ENCODE measurements at regions not wholly inside any gene's neighbourhood (a gene's known extent, or its start where the extent isn't known, plus 50 kb on each side); places are given as distances from the start of the nearest gene placed in this dataset.
"Not testable (repeated sequence)": the region's sequence is repeated elsewhere in the genome, so short reads cannot be mapped to it uniquely, and the experiment has no call there.

DNA sequence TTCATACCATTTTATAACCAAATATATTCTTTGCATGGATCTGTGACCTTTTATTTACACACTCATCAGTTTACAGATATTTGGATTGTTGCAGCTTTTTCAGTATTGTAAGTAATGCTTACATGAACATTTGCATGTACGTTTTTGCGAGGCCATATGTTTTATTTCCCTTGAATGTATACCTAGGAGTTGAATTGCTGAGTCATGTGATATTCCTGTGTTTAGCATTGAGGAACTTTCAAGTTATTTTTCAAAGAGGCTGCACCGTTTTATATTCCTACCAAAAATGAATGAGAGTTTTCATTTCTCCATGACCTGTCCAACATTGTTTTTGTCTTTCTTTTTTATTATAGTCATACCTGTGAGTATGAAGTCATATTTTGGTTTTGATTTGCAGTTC lies 392.1 kb downstream of the CNTNAP4 start:
- Mint-ChIP-seq H3K4me1 (ENCODE audit: low read depth) (no peaks in the 10 kb centered on the region), H3K4me3 (ENCODE audit: low read depth) (no peak overlapping the region), H3K27ac (no peak overlapping the region), H3K36me3 (ENCODE audit: low read depth) (no peaks in the 10 kb centered on the region), H3K27me3 (ENCODE audit: low read depth) (no peaks in the 10 kb centered on the region), H3K9me3 (no peaks in the 10 kb centered on the region)
- DNase-seq (ENCODE audit: low spot score): no peak
- intact Hi-C loops (cut with micrococcal nuclease): no loop called here

DNA sequence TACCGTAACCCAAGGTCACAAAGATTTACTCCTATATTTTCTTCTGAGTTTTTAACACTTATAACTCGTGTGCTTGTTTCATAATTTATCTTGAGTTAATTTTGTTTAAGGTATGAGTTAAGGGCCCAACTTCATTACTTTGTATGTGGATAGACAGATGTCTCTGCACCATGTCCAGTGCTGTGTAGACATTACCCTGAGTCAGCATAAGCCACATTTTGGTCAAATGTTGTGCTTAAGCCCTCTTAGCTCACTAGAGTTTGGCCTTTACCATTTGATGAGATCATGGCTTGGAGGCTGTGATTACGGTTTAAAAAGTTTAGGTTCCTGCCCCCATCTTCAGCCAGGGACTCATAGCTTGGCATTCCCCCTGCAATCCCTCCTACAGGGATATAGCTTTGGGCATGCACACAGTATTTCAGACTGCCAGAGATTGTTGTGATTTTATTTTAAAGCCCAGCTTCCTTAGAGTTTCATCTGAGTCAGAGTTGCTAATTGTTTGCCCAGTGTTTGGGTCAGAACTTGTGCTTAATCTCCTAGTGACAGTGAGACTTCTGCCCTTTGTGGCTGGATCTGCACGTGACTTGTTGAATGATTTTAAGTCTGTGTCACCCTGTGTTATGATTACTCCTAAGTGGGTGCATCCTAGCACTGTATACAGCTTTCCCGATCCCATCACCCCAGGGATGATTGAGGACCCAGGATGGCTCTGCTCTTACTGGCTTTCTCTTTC lies 393.1 kb downstream of the CNTNAP4 start:
- H3K27me3 Mint-ChIP-seq (ENCODE audit: low read depth): no peaks in the 10 kb centered on the region
- H3K9me3 Mint-ChIP-seq: no peaks in the 10 kb centered on the region
- intact Hi-C loops (cut with micrococcal nuclease): no loop called here
- DNase-seq (ENCODE audit: low spot score): no peak
- no peaks in the 10 kb centered on the region for H3K36me3 Mint-ChIP-seq (ENCODE audit: low read depth)
- no peak overlapping the region for H3K27ac Mint-ChIP-seq
- no peaks in the 10 kb centered on the region for H3K4me1 Mint-ChIP-seq (ENCODE audit: low read depth)
- no peak overlapping the region for H3K4me3 Mint-ChIP-seq (ENCODE audit: low read depth)

- H3K27ac Mint-ChIP-seq: no peak overlapping the region
These were observed 399.2 kb downstream of the CNTNAP4 start for GRCh38 chr16:76676356-76676755.

DNA sequence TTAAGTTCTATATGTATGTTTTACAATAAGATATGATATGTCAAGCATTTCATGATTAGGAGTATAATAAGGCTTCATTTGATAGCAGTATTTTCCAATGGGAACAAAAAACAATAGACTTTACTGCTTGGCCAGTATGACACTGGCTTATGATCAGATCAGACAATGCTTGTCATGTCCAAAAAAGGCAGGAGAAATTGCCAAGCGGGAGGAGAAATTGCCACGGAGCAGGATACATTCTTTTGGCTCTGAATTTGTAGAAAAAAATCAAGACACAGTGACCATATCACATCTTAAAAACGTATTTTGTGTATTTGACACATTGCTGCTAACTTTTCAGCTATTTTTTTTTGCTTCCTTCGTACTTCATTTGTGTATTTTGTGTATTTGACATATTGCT lies 404.1 kb downstream of the CNTNAP4 start:
- Mint-ChIP-seq H3K9me3 (peaks cover 4% of the 10 kb centered on the region), H3K4me1 (ENCODE audit: low read depth) (no peaks in the 10 kb centered on the region), H3K27me3 (ENCODE audit: low read depth) (no peaks in the 10 kb centered on the region), H3K27ac (no peak overlapping the region), H3K4me3 (ENCODE audit: low read depth) (no peak overlapping the region), H3K36me3 (ENCODE audit: low read depth) (no peaks in the 10 kb centered on the region)
- intact Hi-C loops (cut with micrococcal nuclease): no loop called here
- no peak for DNase-seq (ENCODE audit: low spot score)

More at GRCh38 chr16:76676356-76676755, 399.2 kb downstream of the CNTNAP4 start:
- no peaks in the 10 kb centered on the region for H3K4me1 Mint-ChIP-seq (ENCODE audit: low read depth)
- intact Hi-C loops (cut with micrococcal nuclease): no loop called here
- H3K4me3 Mint-ChIP-seq (ENCODE audit: low read depth): no peak overlapping the region
- no peaks in the 10 kb centered on the region for H3K36me3 Mint-ChIP-seq (ENCODE audit: low read depth)
- no peaks in the 10 kb centered on the region for H3K27me3 Mint-ChIP-seq (ENCODE audit: low read depth)
- DNase-seq (ENCODE audit: low spot score): no peak
- no peaks in the 10 kb centered on the region for H3K9me3 Mint-ChIP-seq

- H3K27me3 Mint-ChIP-seq (ENCODE audit: low read depth): no peaks in the 10 kb centered on the region
- no peaks in the 10 kb centered on the region for H3K4me1 Mint-ChIP-seq (ENCODE audit: low read depth)
- H3K36me3 Mint-ChIP-seq (ENCODE audit: low read depth): no peaks in the 10 kb centered on the region
- DNase-seq (ENCODE audit: low spot score): no peak
- intact Hi-C loops (cut with micrococcal nuclease): no loop called here
- H3K4me3 Mint-ChIP-seq (ENCODE audit: low read depth): no peak overlapping the region
- no peak overlapping the region for H3K27ac Mint-ChIP-seq
- H3K9me3 Mint-ChIP-seq: peaks cover 4% of the 10 kb centered on the region
These were observed 405.9 kb downstream of the CNTNAP4 start for GRCh38 chr16:76683051-76683450.

- H3K27ac Mint-ChIP-seq: no peak overlapping the region
- H3K36me3 Mint-ChIP-seq (ENCODE audit: low read depth): no peaks in the 10 kb centered on the region
- H3K27me3 Mint-ChIP-seq (ENCODE audit: low read depth): no peaks in the 10 kb centered on the region
- DNase-seq (ENCODE audit: low spot score): no peak
- peaks cover 14% of the 10 kb centered on the region for H3K9me3 Mint-ChIP-seq
- intact Hi-C loops (cut with micrococcal nuclease): no loop called here
- no peak overlapping the region for H3K4me3 Mint-ChIP-seq (ENCODE audit: low read depth)
- no peaks in the 10 kb centered on the region for H3K4me1 Mint-ChIP-seq (ENCODE audit: low read depth)
These were observed 419.7 kb downstream of the CNTNAP4 start for GRCh38 chr16:76696876-76697275.

GRCh38 chr16:76705892-76706291 lies 428.7 kb downstream of the CNTNAP4 start:
- intact Hi-C loops (cut with micrococcal nuclease): no loop called here
- no peaks in the 10 kb centered on the region for H3K36me3 Mint-ChIP-seq (ENCODE audit: low read depth)
- H3K4me1 Mint-ChIP-seq (ENCODE audit: low read depth): no peaks in the 10 kb centered on the region
- H3K9me3 Mint-ChIP-seq: peaks cover 12% of the 10 kb centered on the region
- H3K27ac Mint-ChIP-seq: no peak overlapping the region
- no peak for DNase-seq (ENCODE audit: low spot score)
- H3K4me3 Mint-ChIP-seq (ENCODE audit: low read depth): no peak overlapping the region
- no peaks in the 10 kb centered on the region for H3K27me3 Mint-ChIP-seq (ENCODE audit: low read depth)

GRCh38 chr16:76713191-76713590 lies 436.0 kb downstream of the CNTNAP4 start:
- peaks cover 24% of the 10 kb centered on the region for H3K9me3 Mint-ChIP-seq
- no peaks in the 10 kb centered on the region for H3K27me3 Mint-ChIP-seq (ENCODE audit: low read depth)
- intact Hi-C loops (cut with micrococcal nuclease): no loop called here
- no peak overlapping the region for H3K4me3 Mint-ChIP-seq (ENCODE audit: low read depth)
- no peaks in the 10 kb centered on the region for H3K36me3 Mint-ChIP-seq (ENCODE audit: low read depth)
- H3K27ac Mint-ChIP-seq: no peak overlapping the region
- no peak for DNase-seq (ENCODE audit: low spot score)
- no peaks in the 10 kb centered on the region for H3K4me1 Mint-ChIP-seq (ENCODE audit: low read depth)

DNA sequence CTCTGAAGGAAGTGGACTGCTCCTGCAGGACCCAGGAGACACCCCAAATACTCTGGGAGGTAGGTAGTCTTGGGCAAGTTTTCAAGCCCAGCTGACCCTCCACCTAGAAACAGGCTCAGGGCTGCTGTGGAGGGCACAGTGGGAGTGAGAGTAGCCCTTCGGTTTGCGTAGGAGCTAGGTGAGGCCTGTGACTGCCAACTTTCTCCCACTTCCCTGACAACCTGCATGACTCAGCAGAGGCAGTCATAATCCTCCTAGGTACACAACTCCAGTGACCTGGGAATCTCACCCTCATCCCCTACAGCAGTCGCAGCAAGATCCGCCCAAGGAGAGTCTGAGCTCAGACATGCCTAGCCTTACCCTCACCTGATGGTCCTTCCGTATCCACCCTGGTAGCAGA lies 439.1 kb downstream of the CNTNAP4 start:
- H3K27ac Mint-ChIP-seq; intact Hi-C loops (cut with micrococcal nuclease); H3K27me3 Mint-ChIP-seq (ENCODE audit: low read depth); H3K4me1 Mint-ChIP-seq (ENCODE audit: low read depth); H3K4me3 Mint-ChIP-seq (ENCODE audit: low read depth); H3K36me3 Mint-ChIP-seq (ENCODE audit: low read depth); DNase-seq (ENCODE audit: low spot score): not testable (repeated sequence)
- peaks cover 33% of the 10 kb centered on the region for H3K9me3 Mint-ChIP-seq

GRCh38 chr16:76724181-76724580 lies 447.0 kb downstream of the CNTNAP4 start:
- DNase-seq (ENCODE audit: low spot score): no peak
- H3K36me3 Mint-ChIP-seq (ENCODE audit: low read depth): no peaks in the 10 kb centered on the region
- H3K9me3 Mint-ChIP-seq: peaks cover 17% of the 10 kb centered on the region
- no peaks in the 10 kb centered on the region for H3K4me1 Mint-ChIP-seq (ENCODE audit: low read depth)
- no peak overlapping the region for H3K27ac Mint-ChIP-seq
- H3K27me3 Mint-ChIP-seq (ENCODE audit: low read depth): no peaks in the 10 kb centered on the region
- intact Hi-C loops (cut with micrococcal nuclease): no loop called here
- H3K4me3 Mint-ChIP-seq (ENCODE audit: low read depth): no peak overlapping the region

DNA sequence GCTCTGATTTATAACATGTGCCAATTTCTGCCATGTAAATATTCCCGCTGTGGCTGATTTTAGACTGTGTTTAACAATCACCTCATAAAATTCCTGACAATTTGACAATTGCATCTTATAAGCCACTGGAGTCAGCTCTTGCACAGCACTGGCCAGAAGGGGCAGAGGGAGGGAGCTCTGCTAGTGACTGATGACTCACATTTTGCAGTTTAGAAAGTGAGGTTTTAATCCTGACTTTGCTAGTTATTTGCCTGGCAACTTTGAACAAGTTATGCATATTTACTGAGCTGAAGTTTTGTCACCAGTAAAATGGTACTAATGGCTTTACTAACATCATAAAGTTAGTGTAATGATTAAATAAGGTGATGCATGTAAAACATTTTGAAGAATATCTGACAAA lies 452.3 kb downstream of the CNTNAP4 start:
- no peaks in the 10 kb centered on the region for H3K4me1 Mint-ChIP-seq (ENCODE audit: low read depth)
- intact Hi-C loops (cut with micrococcal nuclease): no loop called here
- H3K36me3 Mint-ChIP-seq (ENCODE audit: low read depth): no peaks in the 10 kb centered on the region
- H3K4me3 Mint-ChIP-seq (ENCODE audit: low read depth): no peak overlapping the region
- no peak for DNase-seq (ENCODE audit: low spot score)
- no peaks in the 10 kb centered on the region for H3K27me3 Mint-ChIP-seq (ENCODE audit: low read depth)
- peaks cover 13% of the 10 kb centered on the region for H3K9me3 Mint-ChIP-seq
- H3K27ac Mint-ChIP-seq: no peak overlapping the region

GRCh38 chr16:76732894-76733293 lies 455.7 kb downstream of the CNTNAP4 start:
- H3K4me1 Mint-ChIP-seq (ENCODE audit: low read depth): no peaks in the 10 kb centered on the region
- no peaks in the 10 kb centered on the region for H3K36me3 Mint-ChIP-seq (ENCODE audit: low read depth)
- H3K9me3 Mint-ChIP-seq: peaks cover 9% of the 10 kb centered on the region
- no peaks in the 10 kb centered on the region for H3K27me3 Mint-ChIP-seq (ENCODE audit: low read depth)
- no peak for DNase-seq (ENCODE audit: low spot score)
- H3K4me3 Mint-ChIP-seq (ENCODE audit: low read depth): no peak overlapping the region
- intact Hi-C loops (cut with micrococcal nuclease): no loop called here
- no peak overlapping the region for H3K27ac Mint-ChIP-seq

- Mint-ChIP-seq H3K27me3 (ENCODE audit: low read depth) (no peaks in the 10 kb centered on the region), H3K36me3 (ENCODE audit: low read depth) (no peaks in the 10 kb centered on the region), H3K27ac (no peak overlapping the region), H3K4me1 (ENCODE audit: low read depth) (no peaks in the 10 kb centered on the region), H3K4me3 (ENCODE audit: low read depth) (no peak overlapping the region), H3K9me3 (peaks cover 46% of the 10 kb centered on the region)
- intact Hi-C loops (cut with micrococcal nuclease): no loop called here
- DNase-seq (ENCODE audit: low spot score): no peak
These were observed 449.4 kb upstream of the MON1B start for GRCh38 chr16:76741623-76742022.

Measured in activated T-helper 2 cell treated with anti-CD3 and anti-CD28 coated beads, Interferon-gamma antibody, Interleukin-2, Interleukin-4, amounts not matched to agents 10 μg/mL and 5 μg/mL and 100 μg/mL, durations not matched to agents 14 hours and 24 hours and 36 hours (primary cell).